Trophoblast cell (in vitro differentiated cells and primary cell): ENCODE measurements at regions not wholly inside any gene's neighbourhood (a gene's known extent, or its start where the extent isn't known, plus 50 kb on each side); places are given as distances from the start of the nearest gene placed in this dataset.

ENCODE experiments used
- DNase-seq, 2 donors: peaks; one replicate each; pipeline ENCODE4 v3.0.0-alpha.2; 2016
- H2AFZ ChIP-seq: 2 replicates; pipeline ENCODE4 v1.6.1; 2013; ENCODE audit warnings: low read length, moderate library complexity, mild to moderate bottlenecking; ENCODE audit not compliant: insufficient read depth, poor library complexity
- H2AK5ac ChIP-seq: 2 replicates; pipeline ENCODE4 v1.6.1; 2013; ENCODE audit warnings: mild to moderate bottlenecking, low read length
- H2BK120ac ChIP-seq: 2 replicates; pipeline ENCODE4 v1.6.1; 2013; ENCODE audit warnings: low read length, mild to moderate bottlenecking, moderate library complexity; ENCODE audit not compliant: insufficient read depth, poor library complexity
- H2BK12ac ChIP-seq: 2 replicates; pipeline ENCODE4 v1.6.1; 2013; ENCODE audit warnings: mild to moderate bottlenecking, low read length, moderate library complexity
- H2BK5ac ChIP-seq: 2 replicates; pipeline ENCODE4 v1.6.1; 2013; ENCODE audit warnings: low read length, low read depth, moderate library complexity, mild to moderate bottlenecking; ENCODE audit not compliant: poor library complexity
- H3K14ac ChIP-seq: 2 replicates; pipeline ENCODE4 v1.6.1; 2013; ENCODE audit warnings: mild to moderate bottlenecking, low read length
- H3K18ac ChIP-seq: 2 replicates; pipeline ENCODE4 v1.6.1; 2013; ENCODE audit warnings: mild to moderate bottlenecking, low read length
- H3K23ac ChIP-seq: 2 replicates; pipeline ENCODE4 v1.6.1; 2013; ENCODE audit warnings: low read length
- H3K27ac ChIP-seq: 2 replicates; pipeline ENCODE4 v1.5.1; 2013; ENCODE audit warnings: low read depth, mild to moderate bottlenecking, inconsistent platforms, low read length, moderate library complexity
- H3K27me3 ChIP-seq: 2 replicates; pipeline ENCODE4 v1.6.1; 2013; ENCODE audit warnings: inconsistent platforms, mild to moderate bottlenecking, low read length, moderate library complexity; ENCODE audit not compliant: insufficient read depth
- H3K36me3 ChIP-seq, 2 experiments: 1 replicate in 1 of 2; 2 replicates in 1 of 2; pipeline ENCODE4 v1.6.1; 2013; ENCODE audit warnings: low read length in 2 of 2, mild to moderate bottlenecking in 2 of 2, moderate library complexity in 1 of 2; ENCODE audit not compliant: insufficient read depth in 2 of 2, control insufficient read depth in 1 of 2
- H3K4ac ChIP-seq: 2 replicates; pipeline ENCODE4 v1.6.1; 2013; ENCODE audit warnings: low read depth, mild to moderate bottlenecking, low read length, moderate library complexity
- H3K4me1 ChIP-seq, 2 experiments: 1 replicate in 1 of 2; 2 replicates in 1 of 2; pipeline ENCODE4 v1.6.1; 2013; ENCODE audit warnings: low read length in 2 of 2, mild to moderate bottlenecking in 2 of 2, moderate library complexity in 1 of 2; ENCODE audit not compliant: insufficient read depth in 2 of 2, control insufficient read depth in 1 of 2
- H3K4me2 ChIP-seq: 2 replicates; pipeline ENCODE4 v1.6.1; 2013; ENCODE audit warnings: inconsistent platforms, mild to moderate bottlenecking, low read length, moderate library complexity
- H3K4me3 ChIP-seq: 2 replicates; pipeline ENCODE4 v1.5.1; 2013; ENCODE audit warnings: mild to moderate bottlenecking, low read depth, low read length, inconsistent platforms
- H3K79me1 ChIP-seq: one replicate; pipeline ENCODE4 v1.6.1; 2013; ENCODE audit warnings: low read length
- H3K79me2 ChIP-seq: 2 replicates; pipeline ENCODE4 v1.6.1; 2013; ENCODE audit warnings: low read length, mild to moderate bottlenecking; ENCODE audit not compliant: control insufficient read depth, insufficient read depth, poor library complexity
- H3K9ac ChIP-seq: 2 replicates; pipeline ENCODE4 v1.6.1; 2013; ENCODE audit warnings: mild to moderate bottlenecking, low read length
- H3K9me3 ChIP-seq: 2 replicates; pipeline ENCODE4 v1.6.1; 2013; ENCODE audit warnings: low read depth, mild to moderate bottlenecking, control low read depth, inconsistent platforms, low read length; ENCODE audit not compliant: insufficient read depth
- H4K12ac ChIP-seq: 2 replicates; pipeline ENCODE4 v1.6.1; 2013; ENCODE audit warnings: low read depth, mild to moderate bottlenecking, low read length, moderate library complexity
- H4K8ac ChIP-seq: 2 replicates; pipeline ENCODE4 v1.6.1; 2013; ENCODE audit warnings: low read depth, mild to moderate bottlenecking, low read length, moderate library complexity
- H4K91ac ChIP-seq: one replicate; pipeline ENCODE4 v1.6.1; 2013; ENCODE audit warnings: low read depth, mild to moderate bottlenecking, low read length, moderate library complexity
- WGBS: extraction: QIAGEN DNeasy Blood & Tissue Kit; methylation state at CpG from one replicate; pipeline ENCODE4 v1.1.7; 2013; ENCODE audit warnings: missing lambda C conversion rate; ENCODE audit not compliant: insufficient read length, insufficient coverage; ENCODE audit errors: extremely low coverage; 5-methylcytosine and 5-hydroxymethylcytosine counted together

- H2AK5ac ChIP-seq, result no peak overlapping the region
- no peak overlapping the region for H2AFZ ChIP-seq
- H3K4me3 ChIP-seq, result no peak overlapping the region
- no peaks in the 10 kb centered on the region for H3K36me3 ChIP-seq
- H3K9me3 ChIP-seq, result no peaks in the 10 kb centered on the region
- H4K91ac ChIP-seq, result no peak overlapping the region
- no CpG with 5 or more reads among the region's 4 CpGs for WGBS
- no peak overlapping the region for H3K27ac ChIP-seq
- no peaks in the 10 kb centered on the region for H3K27me3 ChIP-seq
- H3K9ac ChIP-seq, result no peak overlapping the region
- no peak overlapping the region for H3K4me2 ChIP-seq
- DNase-seq, result peak in 1 of 2 donors; percentile 30
- H2BK5ac ChIP-seq, result no peak overlapping the region
- no peak overlapping the region for H3K23ac ChIP-seq
- no peak overlapping the region for H3K14ac ChIP-seq
- H3K4me1 ChIP-seq, result peaks cover 0 to 2% of the 10 kb centered on the region in 2 experiments
- no peaks in the 10 kb centered on the region for H3K79me2 ChIP-seq
- no peak overlapping the region for H2BK12ac ChIP-seq
- no peak overlapping the region for H4K8ac ChIP-seq
- no peak overlapping the region for H3K4ac ChIP-seq
- no peak overlapping the region for H4K12ac ChIP-seq
- H3K18ac ChIP-seq, result no peak overlapping the region
- H2BK120ac ChIP-seq, result no peak overlapping the region
- no peaks in the 10 kb centered on the region for H3K79me1 ChIP-seq
Observed at GRCh38 chr11:134008634-134009071, 51.9 kb upstream of the IGSF9B start.

- no peak for DNase-seq
- H3K79me2 ChIP-seq, result no peaks in the 10 kb centered on the region
- no peak overlapping the region for H3K18ac ChIP-seq
- no peak overlapping the region for H3K23ac ChIP-seq
- H2AK5ac ChIP-seq, result no peak overlapping the region
- H4K8ac ChIP-seq, result no peak overlapping the region
- H2BK12ac ChIP-seq, result no peak overlapping the region
- no peak overlapping the region for H4K12ac ChIP-seq
- no CpG with 5 or more reads among the region's 4 CpGs for WGBS
- H2AFZ ChIP-seq, result no peak overlapping the region
- no peak overlapping the region for H3K27ac ChIP-seq
- H3K14ac ChIP-seq, result no peak overlapping the region
- H3K27me3 ChIP-seq, result no peaks in the 10 kb centered on the region
- H4K91ac ChIP-seq, result no peak overlapping the region
- peaks cover 0 to 2% of the 10 kb centered on the region in 2 experiments for H3K4me1 ChIP-seq
- H2BK5ac ChIP-seq, result no peak overlapping the region
- no peaks in the 10 kb centered on the region for H3K79me1 ChIP-seq
- H3K36me3 ChIP-seq, result no peaks in the 10 kb centered on the region
- peaks cover 3% of the 10 kb centered on the region for H3K9me3 ChIP-seq
- H3K4ac ChIP-seq, result no peak overlapping the region
- no peak overlapping the region for H3K4me2 ChIP-seq
- H3K9ac ChIP-seq, result no peak overlapping the region
- H2BK120ac ChIP-seq, result no peak overlapping the region
- H3K4me3 ChIP-seq, result no peak overlapping the region
Observed at GRCh38 chr11:134013518-134013917, 55.4 kb upstream of the JAM3 start.

- H3K9ac ChIP-seq, result no peak overlapping the region
- no peak overlapping the region for H2AFZ ChIP-seq
- H3K9me3 ChIP-seq, result peaks cover 3% of the 10 kb centered on the region
- H3K79me1 ChIP-seq, result no peaks in the 10 kb centered on the region
- H3K27me3 ChIP-seq, result no peaks in the 10 kb centered on the region
- H2AK5ac ChIP-seq, result no peak overlapping the region
- no peak overlapping the region for H3K18ac ChIP-seq
- H3K4me2 ChIP-seq, result no peak overlapping the region
- no peaks in the 10 kb centered on the region for H3K36me3 ChIP-seq
- no CpG with 5 or more reads among the region's 5 CpGs for WGBS
- no peak overlapping the region for H3K27ac ChIP-seq
- H4K8ac ChIP-seq, result no peak overlapping the region
- H3K79me2 ChIP-seq, result no peaks in the 10 kb centered on the region
- no peak overlapping the region for H2BK12ac ChIP-seq
- no peak overlapping the region for H2BK5ac ChIP-seq
- no peaks in the 10 kb centered on the region for H3K4me1 ChIP-seq
- H3K4me3 ChIP-seq, result no peak overlapping the region
- no peak overlapping the region for H3K4ac ChIP-seq
- no peak for DNase-seq
- no peak overlapping the region for H4K91ac ChIP-seq
- no peak overlapping the region for H4K12ac ChIP-seq
- H3K14ac ChIP-seq, result no peak overlapping the region
- no peak overlapping the region for H2BK120ac ChIP-seq
- H3K23ac ChIP-seq, result no peak overlapping the region
Observed at GRCh38 chr11:134014511-134014910, 54.4 kb upstream of the JAM3 start.

- H2AK5ac ChIP-seq, result no peak overlapping the region
- WGBS, result no CpG with 5 or more reads among the region's 5 CpGs
Observed at GRCh38 chr11:134015556-134015955, 53.3 kb upstream of the JAM3 start.

More at GRCh38 chr11:134015556-134015955, 53.3 kb upstream of the JAM3 start:
- Histone ChIP-seq H3K4me1 (no peaks in the 10 kb centered on the region), H4K12ac (no peak overlapping the region), H3K9me3 (peaks cover 3% of the 10 kb centered on the region), H3K4ac (no peak overlapping the region), H2AFZ (no peak overlapping the region), H3K27me3 (no peaks in the 10 kb centered on the region), H3K27ac (no peak overlapping the region), H3K18ac (no peak overlapping the region), H3K4me2 (no peak overlapping the region), H3K23ac (no peak overlapping the region), H4K91ac (no peak overlapping the region), H2BK12ac (no peak overlapping the region), H3K14ac (no peak overlapping the region), H3K79me2 (no peaks in the 10 kb centered on the region), H3K79me1 (no peaks in the 10 kb centered on the region), H4K8ac (no peak overlapping the region), H3K9ac (no peak overlapping the region), H3K36me3 (no peaks in the 10 kb centered on the region), H2BK120ac (no peak overlapping the region), H2BK5ac (no peak overlapping the region), H3K4me3 (no peak overlapping the region)
- DNase-seq, result no peak
